LNCaP clone FGC (cell line): ENCODE measurements at regions not wholly inside any gene's neighbourhood (a gene's known extent, or its start where the extent isn't known, plus 50 kb on each side); places are given as distances from the start of the nearest gene placed in this dataset.

Experiments
- DNase-seq: peaks from one replicate; pipeline ENCODE4 v3.0.0-alpha.2; 2011; ENCODE audit warnings: low read depth
- H3K4me3 ChIP-seq: 2 replicates; pipeline ENCODE4 v1.5.1; 2011; ENCODE audit warnings: mild to moderate bottlenecking, low read depth, low read length, control low read depth
- CTCF ChIP-seq: IDR thresholded peaks from 2 replicates; pipeline ENCODE4 v1.5.1; 2012; ENCODE audit warnings: mild to moderate bottlenecking; ENCODE audit not compliant: control insufficient read depth, insufficient read depth; ENCODE audit errors: extremely low read depth

GRCh38 chr4:4643306-4643705 is 101.5 kb upstream of the STX18 start:
- no peak for TF ChIP-seq CTCF
- DNase-seq = no peak
- no peak overlapping the region for H3K4me3 ChIP-seq

GRCh38 chr4:4642496-4643000 is 100.7 kb upstream of the STX18 start:
- no peak for TF ChIP-seq CTCF
- DNase-seq = no peak
- no peak overlapping the region for H3K4me3 ChIP-seq

GRCh38 chr4:4641661-4642495 is 100.0 kb upstream of the STX18 start:
- no peak overlapping the region for H3K4me3 ChIP-seq
- DNase-seq = no peak
- no peak for TF ChIP-seq CTCF

- H3K4me3 ChIP-seq = no peak overlapping the region
- DNase-seq = no peak
- TF ChIP-seq CTCF = no peak
Observed at GRCh38 chr4:4641254-4641653, 99.4 kb upstream of the STX18 start.

GRCh38 chr4:4640692-4641091 is 98.8 kb upstream of the STX18 start:
- TF ChIP-seq CTCF = no peak
- H3K4me3 ChIP-seq = no peak overlapping the region
- no peak for DNase-seq

DNA sequence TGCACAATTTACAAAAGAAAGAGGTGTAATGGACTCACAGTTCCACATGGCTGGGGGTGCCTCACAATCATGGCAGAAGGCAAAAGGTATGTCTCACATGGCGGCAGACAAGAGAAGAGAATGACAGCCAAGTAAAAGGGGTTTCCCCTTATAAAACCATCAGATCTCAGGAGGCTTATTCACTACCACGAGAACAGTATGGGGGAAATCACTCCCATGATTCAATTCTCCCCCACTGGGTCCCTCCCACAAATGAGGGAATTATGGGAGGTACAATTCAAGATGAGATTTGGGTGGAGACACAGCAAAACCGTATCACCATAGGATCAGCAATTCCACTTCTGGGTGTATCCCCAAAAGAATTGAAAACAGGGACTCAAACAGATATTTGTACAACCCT is 97.5 kb upstream of the STX18 start:
- no peak for TF ChIP-seq CTCF
- no peak for DNase-seq
- no peak overlapping the region for H3K4me3 ChIP-seq

DNA sequence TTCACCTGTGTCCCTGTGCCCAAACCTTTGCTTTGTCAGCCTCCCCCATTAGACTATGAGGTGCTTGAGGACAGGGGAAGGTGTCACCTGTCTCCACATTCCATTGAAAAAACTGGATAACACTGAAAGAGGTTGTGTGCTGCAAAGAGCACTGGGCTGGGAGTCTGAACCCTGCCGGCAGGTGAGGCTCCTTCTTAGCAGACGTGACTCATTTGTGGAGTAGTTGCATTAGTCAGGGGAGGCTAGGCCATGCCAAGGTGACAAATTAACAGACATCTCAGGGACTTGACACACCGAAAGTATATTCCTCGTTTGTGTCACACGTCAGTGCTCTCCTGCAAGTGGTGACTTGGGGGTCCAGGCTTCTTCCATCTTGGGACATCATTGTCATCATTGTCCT is 95.9 kb upstream of the STX18 start:
- DNase-seq = no peak
- TF ChIP-seq CTCF = no peak
- no peak overlapping the region for H3K4me3 ChIP-seq
